GM18505 (cell line): ENCODE measurements at regions not wholly inside any gene's neighbourhood (a gene's known extent, or its start where the extent isn't known, plus 50 kb on each side); places are given as distances from the start of the nearest gene placed in this dataset.

Source experiments
- ATAC-seq: cut with Tn5 transposase; IDR thresholded peaks from one replicate; pipeline ENCODE4 v1.9.1; 2021; ENCODE audit not compliant: unreplicated experiment
- POLR2A ChIP-seq: IDR thresholded peaks from 4 replicates; pipeline ENCODE4 v1.6.1; 2011; ENCODE audit warnings: borderline replicate concordance; ENCODE audit not compliant: insufficient read depth, insufficient read length; ENCODE audit errors: extremely low read depth

DNA sequence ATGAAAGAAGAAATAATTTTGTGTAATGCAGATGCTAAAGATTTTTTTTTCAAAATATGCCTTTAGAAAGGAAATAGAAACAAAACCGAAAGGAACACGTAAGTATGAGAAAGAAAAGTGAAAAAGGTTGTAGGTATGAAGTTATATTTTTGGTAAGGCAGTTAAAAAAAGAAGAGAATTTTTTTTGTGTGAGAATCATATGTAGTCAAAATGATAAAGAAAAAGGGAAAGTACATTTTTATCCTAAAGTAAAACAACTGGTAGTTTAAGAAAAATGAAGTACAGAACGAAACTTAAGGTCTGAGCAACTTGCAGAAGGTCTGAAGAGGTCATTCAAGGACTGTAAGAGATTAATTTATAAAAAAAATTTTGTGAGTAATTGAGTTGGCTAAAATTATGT lies 164.0 kb upstream of the TRAM1L1 start:
- TF ChIP-seq POLR2A: no peak
- ATAC-seq: peak; percentile 92

DNA sequence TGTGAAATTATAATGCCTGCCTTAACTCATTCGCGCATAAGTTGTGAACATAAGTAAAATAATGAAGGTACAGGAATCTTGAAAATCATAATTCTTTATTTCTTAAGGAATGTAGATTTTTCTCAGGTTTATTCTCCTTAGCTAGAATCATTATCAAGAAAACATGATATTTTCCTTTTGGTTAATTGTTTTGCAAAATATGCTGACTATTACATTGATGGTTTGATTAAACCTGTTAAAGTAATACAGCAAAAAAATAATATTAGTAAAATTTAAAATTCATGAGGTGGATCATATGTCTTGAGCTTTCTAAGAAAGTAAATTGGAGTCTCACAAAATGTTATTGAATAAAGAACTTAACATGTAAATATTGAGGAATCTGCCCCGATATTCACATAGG lies 178.7 kb upstream of the TRAM1L1 start:
- ATAC-seq: no peak
- no peak for TF ChIP-seq POLR2A

DNA sequence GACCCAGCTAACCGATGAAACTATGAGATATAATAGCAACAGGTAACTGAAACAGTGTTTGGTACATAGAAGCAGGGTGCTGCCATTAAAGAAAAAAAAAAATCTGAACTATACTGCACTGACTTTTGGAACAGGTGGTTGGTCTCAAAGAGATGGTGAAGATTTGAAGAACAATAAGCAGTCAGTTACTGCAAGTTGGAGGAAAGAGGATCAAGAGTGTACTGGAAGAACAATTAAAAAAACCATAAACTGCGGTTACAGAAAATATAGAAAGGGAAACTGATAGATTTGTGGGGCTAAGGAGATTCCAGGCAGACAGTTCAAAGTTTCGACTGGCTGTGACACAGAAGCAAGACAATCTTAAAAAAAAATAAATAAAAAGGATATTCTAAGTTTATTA lies 181.9 kb upstream of the TRAM1L1 start:
- ATAC-seq: no peak
- no peak for TF ChIP-seq POLR2A

DNA sequence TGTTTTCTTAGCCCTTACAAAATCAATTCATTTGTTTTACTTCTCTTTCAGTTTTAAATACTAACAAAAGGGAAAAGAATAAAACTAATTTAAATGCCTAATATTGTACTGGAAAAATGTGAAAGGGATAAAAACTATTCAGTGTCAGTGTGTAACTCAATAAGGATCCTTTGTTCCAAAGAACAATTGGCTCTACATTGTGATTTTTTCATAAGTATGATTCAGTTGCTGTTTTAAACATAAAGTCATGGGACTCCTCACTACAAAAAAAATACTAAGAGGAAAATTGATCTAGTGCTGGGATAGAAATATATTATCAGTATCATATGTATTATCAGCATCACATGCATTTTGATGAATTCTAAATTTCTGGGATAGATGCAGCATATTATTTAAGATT lies 199.4 kb upstream of the TRAM1L1 start:
- no peak for ATAC-seq
- no peak for TF ChIP-seq POLR2A

DNA sequence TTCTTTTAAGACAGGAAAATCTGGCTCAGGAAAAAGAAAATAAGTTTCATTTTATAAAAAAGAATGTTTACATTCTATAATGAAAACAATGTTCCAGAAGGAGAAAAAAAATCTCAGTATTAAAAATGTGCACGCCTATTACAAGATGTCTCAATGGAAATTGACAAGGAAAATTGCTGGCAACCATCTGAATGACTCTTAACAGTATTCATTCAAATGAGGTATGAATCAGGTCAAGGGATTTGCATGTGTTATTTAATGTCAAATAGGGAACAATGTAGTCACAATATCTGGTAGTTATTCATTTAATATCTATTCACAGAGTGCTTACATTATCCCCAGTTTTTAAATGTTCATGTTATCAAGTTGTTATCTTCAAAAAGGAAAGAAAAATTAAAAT lies 208.4 kb upstream of the TRAM1L1 start:
- ATAC-seq: no peak
- TF ChIP-seq POLR2A: no peak

DNA sequence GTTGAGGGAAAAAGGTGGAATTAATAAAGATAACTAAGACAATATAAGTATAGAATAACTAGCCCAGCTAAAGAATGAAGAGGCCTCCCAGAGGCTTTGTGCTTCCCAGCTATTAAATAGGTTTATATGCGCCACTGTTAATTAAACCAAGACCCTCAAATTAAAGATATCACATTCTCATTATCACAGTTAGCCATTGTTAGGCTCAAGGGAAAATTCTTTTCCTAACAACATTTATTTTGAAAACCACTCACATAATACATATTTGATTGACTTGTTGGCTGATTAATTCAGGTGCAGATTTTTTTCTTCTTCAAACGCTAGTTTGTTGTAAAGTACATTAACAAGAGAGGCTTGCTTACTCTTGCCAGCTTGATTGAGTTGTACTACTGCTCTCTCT lies 216.8 kb upstream of the TRAM1L1 start:
- no peak for ATAC-seq
- TF ChIP-seq POLR2A: no peak

DNA sequence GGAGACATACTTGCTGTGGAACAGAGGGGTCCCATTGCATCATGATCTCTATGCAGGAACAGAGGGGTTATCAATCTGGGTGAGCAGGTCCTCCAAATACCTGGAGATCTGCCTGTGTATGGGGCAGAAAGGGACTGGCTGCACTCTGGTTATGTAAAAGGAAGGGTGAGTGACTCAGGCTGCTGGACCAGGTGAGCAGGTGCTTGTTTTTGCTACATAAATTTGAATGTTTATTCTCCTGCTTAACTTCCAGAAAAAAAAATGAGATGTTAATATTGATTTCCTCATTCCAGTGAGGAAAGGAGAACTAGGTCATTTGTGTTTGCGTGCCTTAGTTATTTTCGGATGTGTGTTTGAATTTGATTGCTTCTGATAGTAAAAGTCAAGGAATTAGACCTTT lies 225.8 kb upstream of the TRAM1L1 start:
- ATAC-seq: no peak
- TF ChIP-seq POLR2A: no peak

DNA sequence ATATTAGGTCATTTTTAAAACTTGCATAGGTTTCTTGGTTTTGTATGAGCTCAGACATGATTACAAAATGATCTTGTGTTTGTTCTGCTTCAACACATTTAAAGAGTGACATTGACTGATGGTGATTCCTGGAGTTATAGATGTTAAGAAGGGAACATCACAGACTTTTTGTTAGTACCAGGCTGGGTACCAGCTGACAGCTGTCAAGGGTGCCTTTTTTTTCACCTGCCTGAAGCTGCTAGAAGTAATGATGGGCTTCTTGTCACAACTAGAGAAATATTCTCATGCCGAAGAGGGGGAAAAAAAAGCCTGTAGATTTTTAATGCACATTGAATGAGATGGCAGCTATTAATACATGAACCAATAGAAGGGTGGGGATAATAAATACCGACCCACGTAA lies 226.6 kb upstream of the TRAM1L1 start:
- TF ChIP-seq POLR2A: no peak

DNA sequence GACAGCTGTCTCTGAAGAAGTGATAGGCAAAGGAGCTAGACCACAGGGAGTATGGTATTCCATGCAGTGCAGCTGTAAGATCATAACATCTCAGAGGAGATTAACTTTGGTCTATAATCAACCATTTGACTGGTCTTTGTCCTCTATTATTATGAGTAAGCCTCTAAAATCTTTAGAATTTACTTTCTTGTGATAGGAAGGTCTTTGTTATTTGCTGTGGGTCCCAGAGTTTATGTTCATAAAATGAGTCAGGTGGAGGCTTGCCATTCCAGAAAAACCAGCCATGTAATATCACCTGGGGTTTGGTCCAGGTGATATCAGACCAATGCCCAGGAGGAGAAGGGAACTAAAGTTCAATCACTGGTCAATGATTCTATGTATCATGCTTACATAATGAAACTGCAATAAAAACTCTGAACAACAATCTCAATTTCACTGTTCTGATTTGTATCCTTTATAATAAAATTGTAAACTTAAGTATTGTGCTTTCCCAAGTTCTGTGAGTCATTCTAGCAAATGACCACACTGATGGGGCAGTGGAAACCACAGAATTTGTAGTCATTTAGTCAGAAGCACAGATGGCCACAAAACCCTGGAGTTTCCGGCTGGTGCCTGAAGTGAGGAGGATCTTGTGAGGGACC lies 239.6 kb upstream of the TRAM1L1 start:
- TF ChIP-seq POLR2A: no peak
- ATAC-seq: no peak

More for the DNA sequence above, 226.6 kb upstream of the TRAM1L1 start:
- ATAC-seq: no peak

DNA sequence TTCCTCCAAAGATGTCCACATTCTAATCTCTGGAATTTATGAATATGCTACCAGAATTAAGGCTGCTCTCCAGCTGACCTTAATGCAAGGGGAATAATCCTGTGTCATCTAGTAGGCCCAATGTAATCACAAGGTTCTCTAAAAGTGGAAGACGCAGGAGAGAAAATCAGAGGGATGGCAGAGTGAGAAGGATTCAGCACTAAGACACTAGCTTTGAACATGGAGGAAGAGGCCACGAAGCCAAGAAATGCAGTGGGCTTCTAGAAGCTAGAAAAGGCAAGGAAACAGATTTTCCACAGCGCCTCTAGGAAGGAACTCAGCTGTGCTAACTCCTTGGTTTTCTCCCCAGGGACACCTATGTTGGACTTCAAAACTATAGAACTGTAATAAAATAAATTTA lies 240.7 kb upstream of the TRAM1L1 start:
- no peak for TF ChIP-seq POLR2A
- no peak for ATAC-seq

DNA sequence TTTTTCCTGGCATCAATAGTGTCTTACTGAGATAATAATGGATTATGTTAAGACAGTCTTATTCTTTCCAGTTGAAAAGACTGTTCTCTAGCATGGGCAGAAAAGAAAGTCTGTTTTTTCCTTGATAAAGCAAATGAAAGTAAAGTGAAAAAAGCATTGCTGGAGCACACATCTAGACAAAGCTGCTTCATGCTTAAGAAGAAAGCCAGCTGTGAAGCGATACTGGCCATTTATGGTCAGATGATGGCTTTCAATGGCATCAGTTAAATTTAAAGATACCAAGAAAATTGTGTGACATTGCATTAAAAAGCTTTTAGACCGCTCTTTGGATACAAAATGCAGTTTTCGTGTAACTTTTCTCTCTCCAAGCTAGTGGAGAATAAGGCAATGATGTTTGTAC lies 242.1 kb upstream of the TRAM1L1 start:
- ATAC-seq: no peak
- no peak for TF ChIP-seq POLR2A

DNA sequence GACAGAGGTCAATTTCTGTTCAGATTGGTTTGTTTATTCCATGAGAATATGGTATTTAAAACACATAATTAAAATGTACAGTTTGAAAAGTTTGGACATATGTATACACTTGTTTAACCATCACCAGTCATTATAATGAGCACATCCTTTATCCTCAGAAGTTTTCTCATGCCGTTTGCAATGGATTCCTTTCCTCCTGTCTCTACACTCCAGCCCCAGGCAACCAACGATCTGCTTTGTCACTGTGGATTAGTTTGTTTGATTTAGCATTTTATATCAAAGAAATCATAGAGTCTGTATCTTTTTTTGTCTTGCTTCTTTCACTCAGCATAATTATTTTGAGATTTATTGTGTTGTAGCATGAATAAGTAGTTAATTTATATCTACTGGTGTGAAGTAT lies 243.0 kb upstream of the TRAM1L1 start:
- no peak for TF ChIP-seq POLR2A
- ATAC-seq: no peak

DNA sequence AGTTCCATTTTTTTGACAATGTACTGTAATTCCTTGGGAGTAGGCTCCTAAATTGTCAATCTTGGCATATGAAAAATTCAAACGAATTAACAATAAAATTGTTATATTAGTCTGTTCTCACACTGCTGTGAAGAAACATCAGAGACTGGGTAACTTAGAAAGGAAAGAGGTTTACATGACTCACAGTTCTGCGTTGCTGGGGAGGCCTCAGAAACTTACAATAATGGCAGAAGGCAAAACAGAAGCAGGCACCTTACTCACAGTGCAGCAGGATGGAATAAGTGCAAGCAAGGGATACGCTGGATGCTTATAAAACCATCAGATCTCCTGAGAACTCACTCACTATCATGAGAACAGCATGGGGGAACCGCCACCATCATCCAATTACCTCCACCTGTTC lies 246.4 kb upstream of the TRAM1L1 start:
- no peak for TF ChIP-seq POLR2A
- no peak for ATAC-seq

DNA sequence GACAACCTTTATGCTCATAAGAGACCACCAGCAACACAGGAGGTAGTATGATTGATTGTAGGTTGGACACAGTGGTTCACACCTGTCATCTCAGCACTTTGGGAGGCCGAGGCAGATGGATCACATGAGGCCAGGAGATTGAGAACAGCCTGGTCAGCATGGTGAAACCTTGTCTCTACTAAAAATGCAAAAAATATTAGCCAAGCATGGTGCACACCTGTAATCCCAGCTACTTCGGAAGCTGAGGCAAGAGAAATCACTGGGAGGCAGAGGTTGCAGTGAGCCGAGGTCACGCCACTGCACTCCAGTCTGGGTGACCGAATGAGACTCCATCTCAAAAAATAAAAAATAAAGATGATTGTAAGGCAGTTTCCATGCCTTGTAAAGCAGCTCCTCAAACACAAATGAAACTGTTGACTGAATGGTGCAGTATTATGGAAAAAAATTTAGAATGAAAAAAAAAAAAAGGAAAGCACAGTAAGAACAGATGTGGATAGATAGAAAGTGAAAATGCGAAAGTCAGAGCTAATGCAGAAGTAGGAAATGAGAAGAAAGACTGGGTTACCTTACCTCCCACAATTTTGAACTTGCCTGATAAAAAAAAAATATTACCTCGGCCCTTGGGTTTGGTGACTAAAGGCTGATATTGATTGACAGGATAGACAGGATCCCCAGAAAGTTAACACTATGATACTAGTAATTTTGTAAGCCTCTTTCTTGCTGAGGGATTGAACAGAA lies 249.2 kb upstream of the TRAM1L1 start:
- ATAC-seq: no peak
- TF ChIP-seq POLR2A: no peak
